Lower leg skin (tissue), 3 donors: ENCODE measurements at regions not wholly inside any gene's neighbourhood (a gene's known extent, or its start where the extent isn't known, plus 50 kb on each side); places are given as distances from the start of the nearest gene placed in this dataset.

ENCODE experiments used
- POLR2A ChIP-seq, 2 donors: fragments of 450-650 bp; IDR thresholded peaks; one replicate each; pipeline ENCODE4 v1.6.1; 2016 to 2017; ENCODE audit warnings: antibody characterized with exemption in 2 of 2, mild to moderate bottlenecking in 1 of 2, moderate library complexity in 1 of 2
- TF ChIP-seq, protein P1 (sequence below), 3 donors: fragments of 450-650 bp; IDR thresholded peaks; one replicate each; pipeline ENCODE4 v1.5.1; 2016; ENCODE audit warnings: antibody characterized with exemption in 3 of 3, mild to moderate bottlenecking in 3 of 3, moderate library complexity in 2 of 3

DNA sequence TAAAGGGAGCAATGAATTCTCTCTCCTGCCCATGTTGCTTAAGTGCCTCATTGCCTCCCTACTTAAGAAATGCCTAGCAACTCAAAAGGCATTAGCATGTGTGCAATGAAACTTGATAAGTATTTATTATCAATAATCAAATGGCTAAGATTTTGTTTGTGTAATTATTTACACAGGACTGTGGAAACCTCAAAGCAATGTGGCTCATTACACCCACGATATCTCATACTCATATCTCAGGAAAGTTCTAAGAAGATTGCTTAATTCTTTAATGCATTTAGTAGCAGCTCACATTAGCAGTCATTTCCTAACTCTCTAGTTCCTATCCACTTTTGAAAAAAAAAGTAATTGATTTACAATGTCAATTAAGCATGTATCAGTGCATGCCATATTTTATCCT is 253.3 kb downstream of the DUSP10 start:
- TF ChIP-seq POLR2A (IDR thresholded peaks at IDR 0.05) = no peak
- TF ChIP-seq, protein P1, sequence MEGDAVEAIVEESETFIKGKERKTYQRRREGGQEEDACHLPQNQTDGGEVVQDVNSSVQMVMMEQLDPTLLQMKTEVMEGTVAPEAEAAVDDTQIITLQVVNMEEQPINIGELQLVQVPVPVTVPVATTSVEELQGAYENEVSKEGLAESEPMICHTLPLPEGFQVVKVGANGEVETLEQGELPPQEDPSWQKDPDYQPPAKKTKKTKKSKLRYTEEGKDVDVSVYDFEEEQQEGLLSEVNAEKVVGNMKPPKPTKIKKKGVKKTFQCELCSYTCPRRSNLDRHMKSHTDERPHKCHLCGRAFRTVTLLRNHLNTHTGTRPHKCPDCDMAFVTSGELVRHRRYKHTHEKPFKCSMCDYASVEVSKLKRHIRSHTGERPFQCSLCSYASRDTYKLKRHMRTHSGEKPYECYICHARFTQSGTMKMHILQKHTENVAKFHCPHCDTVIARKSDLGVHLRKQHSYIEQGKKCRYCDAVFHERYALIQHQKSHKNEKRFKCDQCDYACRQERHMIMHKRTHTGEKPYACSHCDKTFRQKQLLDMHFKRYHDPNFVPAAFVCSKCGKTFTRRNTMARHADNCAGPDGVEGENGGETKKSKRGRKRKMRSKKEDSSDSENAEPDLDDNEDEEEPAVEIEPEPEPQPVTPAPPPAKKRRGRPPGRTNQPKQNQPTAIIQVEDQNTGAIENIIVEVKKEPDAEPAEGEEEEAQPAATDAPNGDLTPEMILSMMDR (IDR thresholded peaks at IDR 0.05) = no peak
